ENCODE measurements at regions not wholly inside any gene's neighbourhood (a gene's known extent, or its start where the extent isn't known, plus 50 kb on each side); places are given as distances from the start of the nearest gene placed in this dataset. TPM values are rescaled to one million over a fixed set of nuclear protein-coding genes. Genes with fewer than 3 reads are reported as not detected.

Small RNA genes in the stretch of these regions (small RNA-seq; reads per million reads assigned to genes)
- gene IGKV1OR2-11 (not detected), gene IGKV1OR2-6 (not detected), gene IGKV1OR2-9 (not detected), gene IGKV2OR2-8 (not detected), gene IGKV3OR2-5 (not detected)

Measured in neural progenitor cell (in vitro differentiated cells).